ENCODE measurements at regions not wholly inside any gene's neighbourhood (a gene's known extent, or its start where the extent isn't known, plus 50 kb on each side); places are given as distances from the start of the nearest gene placed in this dataset.

GRCh38 chrX:82342531-82342930 lies 1140.6 kb downstream of the SH3BGRL start:
- Histone ChIP-seq H3K79me2 (ENCODE audit: control insufficient read depth, insufficient read depth, low read length, poor library complexity) (no peaks in the 10 kb centered on the region), H3K14ac (ENCODE audit: low read length) (no peak overlapping the region), H3K9ac (ENCODE audit: low read length) (no peak overlapping the region), H2AFZ (ENCODE audit: insufficient read depth, low read length, poor library complexity) (no peak overlapping the region), H3K4ac (ENCODE audit: low read depth, low read length) (no peak overlapping the region), H4K8ac (ENCODE audit: low read depth, low read length) (no peak overlapping the region), H3K4me1 (ENCODE audit: control insufficient read depth in 1 of 2, insufficient read depth in 2 of 2, low read length in 2 of 2) (no peaks in the 10 kb centered on the region), H3K36me3 (ENCODE audit: control insufficient read depth in 1 of 2, insufficient read depth in 2 of 2, low read length in 2 of 2) (no peaks in the 10 kb centered on the region), H4K91ac (ENCODE audit: low read depth, low read length) (no peak overlapping the region), H3K79me1 (ENCODE audit: low read length) (no peaks in the 10 kb centered on the region), H4K12ac (ENCODE audit: low read depth, low read length) (no peak overlapping the region), H3K4me3 (ENCODE audit: low read depth, low read length) (no peak overlapping the region), H2BK12ac (ENCODE audit: low read length) (no peak overlapping the region), H2BK5ac (ENCODE audit: low read depth, low read length, poor library complexity) (no peak overlapping the region), H3K9me3 (ENCODE audit: insufficient read depth, low read depth, low read length) (no peaks in the 10 kb centered on the region), H3K18ac (ENCODE audit: low read length) (no peak overlapping the region), H2BK120ac (ENCODE audit: insufficient read depth, low read length, poor library complexity) (no peak overlapping the region), H3K27ac (ENCODE audit: low read depth, low read length) (no peak overlapping the region), H2AK5ac (ENCODE audit: low read length) (no peak overlapping the region), H3K4me2 (ENCODE audit: low read length) (no peak overlapping the region), H3K27me3 (ENCODE audit: insufficient read depth, low read length) (no peaks in the 10 kb centered on the region), H3K23ac (ENCODE audit: low read length) (no peak overlapping the region)
- no peak for DNase-seq
- WGBS (ENCODE audit: extremely low coverage, insufficient coverage, insufficient read length): no CpG with 5 or more reads among the region's 3 CpGs

- Histone ChIP-seq H3K27me3 (ENCODE audit: insufficient read depth, low read length) (no peaks in the 10 kb centered on the region), H3K4me1 (ENCODE audit: control insufficient read depth in 1 of 2, insufficient read depth in 2 of 2, low read length in 2 of 2) (no peaks in the 10 kb centered on the region), H2BK120ac (ENCODE audit: insufficient read depth, low read length, poor library complexity) (no peak overlapping the region), H3K9ac (ENCODE audit: low read length) (no peak overlapping the region), H3K79me1 (ENCODE audit: low read length) (no peaks in the 10 kb centered on the region), H4K8ac (ENCODE audit: low read depth, low read length) (no peak overlapping the region), H3K4me2 (ENCODE audit: low read length) (no peak overlapping the region), H3K18ac (ENCODE audit: low read length) (no peak overlapping the region), H4K91ac (ENCODE audit: low read depth, low read length) (no peak overlapping the region), H2BK12ac (ENCODE audit: low read length) (no peak overlapping the region), H3K4ac (ENCODE audit: low read depth, low read length) (no peak overlapping the region), H3K14ac (ENCODE audit: low read length) (no peak overlapping the region), H2AFZ (ENCODE audit: insufficient read depth, low read length, poor library complexity) (no peak overlapping the region), H2BK5ac (ENCODE audit: low read depth, low read length, poor library complexity) (no peak overlapping the region), H3K9me3 (ENCODE audit: insufficient read depth, low read depth, low read length) (no peaks in the 10 kb centered on the region), H3K27ac (ENCODE audit: low read depth, low read length) (no peak overlapping the region), H3K36me3 (ENCODE audit: control insufficient read depth in 1 of 2, insufficient read depth in 2 of 2, low read length in 2 of 2) (no peaks in the 10 kb centered on the region), H4K12ac (ENCODE audit: low read depth, low read length) (no peak overlapping the region), H2AK5ac (ENCODE audit: low read length) (no peak overlapping the region), H3K23ac (ENCODE audit: low read length) (no peak overlapping the region), H3K4me3 (ENCODE audit: low read depth, low read length) (no peak overlapping the region), H3K79me2 (ENCODE audit: control insufficient read depth, insufficient read depth, low read length, poor library complexity) (no peaks in the 10 kb centered on the region)
- DNase-seq: no peak
- no CpG with 5 or more reads among the region's 5 CpGs for WGBS (ENCODE audit: extremely low coverage, insufficient coverage, insufficient read length)
Measured at GRCh38 chrX:82362550-82362949, 1145.5 kb upstream of the POU3F4 start.

GRCh38 chrX:82362990-82363389 lies 1145.1 kb upstream of the POU3F4 start:
- Histone ChIP-seq H3K79me1 (ENCODE audit: low read length) (no peaks in the 10 kb centered on the region), H3K14ac (ENCODE audit: low read length) (no peak overlapping the region), H3K4me3 (ENCODE audit: low read depth, low read length) (no peak overlapping the region)

GRCh38 chrX:82370978-82371646 lies 1137.0 kb upstream of the POU3F4 start:
- Histone ChIP-seq H3K27ac (ENCODE audit: low read depth, low read length) (no peak overlapping the region), H3K79me2 (ENCODE audit: control insufficient read depth, insufficient read depth, low read length, poor library complexity) (no peaks in the 10 kb centered on the region), H3K14ac (ENCODE audit: low read length) (no peak overlapping the region), H3K4me2 (ENCODE audit: low read length) (no peak overlapping the region), H3K9ac (ENCODE audit: low read length) (no peak overlapping the region), H4K8ac (ENCODE audit: low read depth, low read length) (no peak overlapping the region), H4K12ac (ENCODE audit: low read depth, low read length) (no peak overlapping the region), H4K91ac (ENCODE audit: low read depth, low read length) (no peak overlapping the region), H2BK12ac (ENCODE audit: low read length) (no peak overlapping the region), H3K18ac (ENCODE audit: low read length) (no peak overlapping the region), H3K27me3 (ENCODE audit: insufficient read depth, low read length) (no peaks in the 10 kb centered on the region), H3K4ac (ENCODE audit: low read depth, low read length) (no peak overlapping the region), H3K4me1 (ENCODE audit: control insufficient read depth in 1 of 2, insufficient read depth in 2 of 2, low read length in 2 of 2) (no peaks in the 10 kb centered on the region), H2BK120ac (ENCODE audit: insufficient read depth, low read length, poor library complexity) (no peak overlapping the region), H3K23ac (ENCODE audit: low read length) (no peak overlapping the region), H3K9me3 (ENCODE audit: insufficient read depth, low read depth, low read length) (no peaks in the 10 kb centered on the region), H3K4me3 (ENCODE audit: low read depth, low read length) (no peak overlapping the region), H2BK5ac (ENCODE audit: low read depth, low read length, poor library complexity) (no peak overlapping the region), H3K36me3 (ENCODE audit: control insufficient read depth in 1 of 2, insufficient read depth in 2 of 2, low read length in 2 of 2) (no peaks in the 10 kb centered on the region), H2AK5ac (ENCODE audit: low read length) (no peak overlapping the region), H2AFZ (ENCODE audit: insufficient read depth, low read length, poor library complexity) (no peak overlapping the region), H3K79me1 (ENCODE audit: low read length) (no peaks in the 10 kb centered on the region)
- DNase-seq: no peak
- no CpG with 5 or more reads among the region's 3 CpGs for WGBS (ENCODE audit: extremely low coverage, insufficient coverage, insufficient read length)

More at GRCh38 chrX:82362990-82363389, 1145.1 kb upstream of the POU3F4 start:
- H3K18ac ChIP-seq (ENCODE audit: low read length): no peak overlapping the region
- H2BK5ac ChIP-seq (ENCODE audit: low read depth, low read length, poor library complexity): no peak overlapping the region
- H3K23ac ChIP-seq (ENCODE audit: low read length): no peak overlapping the region
- no peak overlapping the region for H4K8ac ChIP-seq (ENCODE audit: low read depth, low read length)
- H4K91ac ChIP-seq (ENCODE audit: low read depth, low read length): no peak overlapping the region
- no peak for DNase-seq
- H3K27me3 ChIP-seq (ENCODE audit: insufficient read depth, low read length): no peaks in the 10 kb centered on the region
- H3K79me2 ChIP-seq (ENCODE audit: control insufficient read depth, insufficient read depth, low read length, poor library complexity): no peaks in the 10 kb centered on the region
- H3K4me1 ChIP-seq (ENCODE audit: control insufficient read depth in 1 of 2, insufficient read depth in 2 of 2, low read length in 2 of 2): no peaks in the 10 kb centered on the region
- H3K36me3 ChIP-seq (ENCODE audit: control insufficient read depth in 1 of 2, insufficient read depth in 2 of 2, low read length in 2 of 2): no peaks in the 10 kb centered on the region
- no peak overlapping the region for H2AK5ac ChIP-seq (ENCODE audit: low read length)
- no peaks in the 10 kb centered on the region for H3K9me3 ChIP-seq (ENCODE audit: insufficient read depth, low read depth, low read length)
- no peak overlapping the region for H3K27ac ChIP-seq (ENCODE audit: low read depth, low read length)
- H2AFZ ChIP-seq (ENCODE audit: insufficient read depth, low read length, poor library complexity): no peak overlapping the region
- no peak overlapping the region for H2BK120ac ChIP-seq (ENCODE audit: insufficient read depth, low read length, poor library complexity)
- no CpG with 5 or more reads among the region's 1 CpG for WGBS (ENCODE audit: extremely low coverage, insufficient coverage, insufficient read length)
- H3K4me2 ChIP-seq (ENCODE audit: low read length): no peak overlapping the region
- H3K4ac ChIP-seq (ENCODE audit: low read depth, low read length): no peak overlapping the region
- H4K12ac ChIP-seq (ENCODE audit: low read depth, low read length): no peak overlapping the region
- H2BK12ac ChIP-seq (ENCODE audit: low read length): no peak overlapping the region
- no peak overlapping the region for H3K9ac ChIP-seq (ENCODE audit: low read length)
